SK-N-MC (cell line): ENCODE measurements at regions not wholly inside any gene's neighbourhood (a gene's known extent, or its start where the extent isn't known, plus 50 kb on each side); places are given as distances from the start of the nearest gene placed in this dataset.

Source experiments
- EZH2 ChIP-seq: fragments of 200-600 bp; sonication (generic); IDR thresholded peaks from one replicate; pipeline ENCODE4 v1.6.1; 2017; ENCODE audit warnings: antibody characterized with exemption
- POLR2AphosphoS5 ChIP-seq: IDR thresholded peaks from 2 replicates; pipeline ENCODE4 v1.6.1; 2012; ENCODE audit warnings: mild to moderate bottlenecking, low read depth, low read length, borderline replicate concordance

GRCh38 chr4:123186731-123187130, 209.9 kb upstream of the SPRY1 start:
- TF ChIP-seq POLR2AphosphoS5 (no peak), EZH2 (no peak)
